ENCODE measurements at regions not wholly inside any gene's neighbourhood (a gene's known extent, or its start where the extent isn't known, plus 50 kb on each side); places are given as distances from the start of the nearest gene placed in this dataset.

DNA sequence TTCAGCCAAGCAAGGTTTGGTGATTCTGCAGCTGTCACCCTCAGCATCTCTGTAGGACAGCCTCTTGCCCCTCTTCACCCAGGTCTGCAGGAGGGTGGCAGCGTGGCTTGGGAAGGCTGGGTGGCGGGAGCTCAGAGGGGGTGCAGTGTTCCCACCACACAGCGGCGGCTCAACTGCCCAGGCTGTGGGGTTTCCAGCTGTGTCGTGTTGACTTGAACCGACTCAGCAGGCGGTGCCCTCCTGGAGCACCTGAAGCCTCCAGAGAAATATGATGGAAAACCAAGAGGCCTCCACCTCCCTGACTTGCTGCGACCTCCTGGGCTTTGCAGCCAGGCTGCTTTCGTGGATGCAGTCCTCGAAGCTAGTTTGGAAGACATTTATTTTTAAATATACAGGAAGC is 68.0 kb upstream of the KLF6 start:
- DNase-seq: no peak

GRCh38 chr10:3852147-3852904 is 67.3 kb upstream of the KLF6 start:
- DNase-seq: no peak

DNA sequence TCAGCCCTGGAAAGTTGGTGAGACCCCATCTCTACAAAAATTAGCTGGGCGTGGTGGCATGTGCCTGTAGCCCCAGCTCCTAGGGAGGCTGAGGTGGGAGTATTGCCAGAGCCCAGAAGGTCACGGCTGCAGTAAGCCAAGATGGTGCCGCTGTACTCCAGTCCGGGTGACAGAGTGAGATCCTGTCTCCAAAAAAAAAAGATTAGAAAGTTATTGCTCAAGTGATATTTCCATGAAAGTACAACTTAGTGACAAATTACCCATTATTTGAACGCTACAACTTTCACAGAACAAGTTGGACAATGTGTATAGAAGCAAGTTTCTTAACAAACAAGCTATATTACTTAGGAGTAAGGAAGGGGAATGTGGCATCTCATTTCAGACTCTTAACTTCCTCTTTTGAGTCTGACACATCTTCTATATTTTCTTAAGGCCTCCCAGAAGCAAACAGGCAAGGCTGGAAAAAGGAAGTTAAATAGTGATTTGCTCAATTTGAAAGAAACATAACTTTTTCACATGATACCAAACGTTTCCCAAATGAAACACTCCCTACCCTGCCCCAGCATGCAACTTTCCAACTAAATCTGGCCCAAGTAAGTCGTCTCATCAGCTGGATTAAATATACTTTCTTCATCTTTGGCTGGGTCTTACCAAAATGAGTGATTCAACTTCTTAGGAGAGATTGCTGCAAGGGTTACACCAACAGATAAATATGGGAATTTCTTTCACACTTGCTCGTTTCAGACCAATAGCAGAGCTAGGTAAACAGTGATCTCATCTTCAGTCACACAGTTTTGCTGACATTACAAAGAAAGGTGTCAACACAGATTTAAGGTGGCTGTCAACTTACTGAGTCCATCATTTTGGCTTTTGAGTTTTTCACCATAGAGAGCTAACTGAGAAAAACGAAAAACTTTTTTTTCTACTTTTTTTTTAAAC is 66.3 kb upstream of the KLF6 start:
- peak; percentile 59 for DNase-seq

DNA sequence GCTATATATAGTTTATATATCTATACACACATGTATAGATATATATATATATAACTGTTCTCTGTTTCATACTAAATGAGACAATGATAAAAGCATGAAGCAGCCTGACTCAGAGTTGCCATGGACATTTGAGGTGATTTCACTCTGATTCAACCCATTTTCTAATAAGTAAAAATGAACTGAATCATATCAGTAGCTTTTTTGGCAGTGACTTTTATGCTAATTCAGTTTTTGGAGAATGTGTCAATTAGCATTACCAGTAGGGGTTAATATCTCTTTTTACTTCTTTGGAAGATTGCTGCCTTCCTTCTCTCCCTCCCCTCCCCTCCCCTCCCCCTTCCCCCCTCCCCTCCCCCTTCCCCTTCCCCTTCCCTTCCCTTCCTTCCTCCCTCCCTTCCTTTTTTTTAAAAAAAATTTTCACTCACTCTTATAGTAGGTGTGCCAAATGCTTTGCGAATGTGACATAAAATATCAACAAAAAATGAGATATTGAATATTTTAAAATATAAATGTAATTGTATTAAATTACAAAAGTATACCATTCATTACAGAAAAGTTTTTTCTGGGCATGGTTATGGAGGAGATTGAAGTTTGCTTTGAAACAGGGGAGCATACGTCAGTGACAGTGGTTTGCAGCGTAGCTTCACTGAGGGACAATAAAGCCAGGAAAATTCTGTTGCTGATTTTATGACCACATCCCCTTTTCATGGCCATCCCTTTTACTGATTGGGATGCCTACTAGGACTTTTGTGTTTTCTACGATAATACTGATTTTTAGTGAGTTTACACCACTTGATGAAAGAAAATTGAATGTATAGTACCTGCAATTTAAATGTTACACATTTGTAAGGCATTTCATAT is 64.0 kb upstream of the KLF6 start:
- DNase-seq: no peak

DNA sequence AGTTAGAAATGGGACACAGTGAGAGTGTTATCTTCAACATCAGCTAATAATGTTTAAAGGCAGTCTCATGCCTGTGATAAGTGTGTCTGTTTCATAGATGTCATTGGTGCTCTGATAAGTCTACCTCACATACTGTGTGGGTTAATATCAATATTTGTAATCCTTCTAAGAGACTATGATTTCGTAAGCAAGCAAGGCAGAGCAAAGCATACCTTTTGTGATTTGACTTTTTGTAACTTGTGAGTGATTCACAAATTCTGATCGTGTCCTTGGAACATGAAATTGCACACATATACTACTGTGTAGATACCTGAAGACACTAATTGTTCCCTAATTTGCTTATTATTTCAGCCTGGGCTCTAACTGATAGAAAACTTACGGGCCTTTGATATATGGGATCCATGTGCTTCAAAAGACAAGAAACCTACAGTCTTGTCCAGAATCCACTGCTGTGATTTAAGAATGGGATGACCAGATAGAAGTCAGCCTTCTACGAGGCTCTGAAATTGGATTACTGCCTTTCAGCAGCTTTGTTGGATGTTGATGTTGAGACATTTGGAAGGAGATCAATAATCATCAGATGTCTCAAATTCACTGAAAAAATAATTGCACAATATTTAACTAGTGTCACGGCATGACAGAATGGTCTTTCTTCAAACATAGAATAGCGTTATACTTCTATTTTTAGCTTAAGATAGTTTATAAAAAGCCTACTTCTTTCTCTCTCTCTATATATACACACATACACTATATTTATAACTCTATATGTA is 63.2 kb upstream of the KLF6 start:
- DNase-seq: no peak

DNA sequence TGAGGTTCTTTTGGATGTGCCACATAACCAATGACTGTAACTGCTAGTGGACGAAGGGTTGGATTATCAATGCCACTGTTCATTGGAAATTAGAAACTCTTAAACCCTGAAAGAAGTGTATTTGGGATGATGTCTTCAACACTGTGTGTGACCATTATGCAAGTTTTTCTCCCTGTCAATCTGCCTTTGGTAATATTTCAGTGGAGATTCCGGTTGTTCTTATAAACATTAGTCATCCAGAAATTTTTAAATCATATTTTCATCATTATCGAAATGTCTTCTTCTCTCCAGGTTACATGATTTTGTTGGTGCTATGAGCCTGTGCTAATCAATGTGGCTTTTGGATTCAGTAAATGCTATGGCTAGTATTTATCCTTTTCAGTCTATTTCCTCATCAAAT is 61.7 kb upstream of the KLF6 start:
- no peak for DNase-seq

DNA sequence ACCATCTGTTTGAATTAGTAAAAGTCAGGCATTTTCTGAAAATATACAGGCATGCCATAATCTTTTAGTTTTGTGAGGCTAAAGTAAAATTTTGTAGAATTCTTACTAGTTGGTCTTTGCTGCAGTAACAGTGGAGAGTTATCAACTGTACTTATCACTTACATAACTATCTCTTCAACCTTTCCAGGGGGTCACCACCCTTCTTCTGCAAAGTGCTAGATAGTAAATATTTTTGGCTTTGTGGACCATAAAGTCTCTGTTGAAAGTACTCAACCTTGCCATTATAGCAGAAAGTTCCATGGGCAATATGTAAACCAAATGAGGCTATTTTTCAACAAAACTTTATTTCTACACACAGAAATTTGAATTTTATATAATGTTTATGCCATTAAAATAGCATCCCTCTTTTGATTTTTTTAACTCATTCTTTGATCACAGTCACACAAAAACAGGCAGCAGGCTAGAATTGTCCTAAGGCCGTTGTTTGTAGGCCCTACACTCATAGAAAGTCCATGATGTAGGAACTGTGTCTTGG is 59.5 kb upstream of the KLF6 start:
- DNase-seq: no peak

- no peak for DNase-seq
These were observed 53.7 kb upstream of the KLF6 start for GRCh38 chr10:3838460-3839437.

- DNase-seq: no peak
These were observed 52.8 kb upstream of the KLF6 start for GRCh38 chr10:3837647-3838459.

GRCh38 chr10:3836222-3836820 is 51.3 kb upstream of the KLF6 start:
- DNase-seq: no peak

GRCh38 chr10:3835770-3836169 is 50.8 kb upstream of the KLF6 start:
- no peak for DNase-seq

DNA sequence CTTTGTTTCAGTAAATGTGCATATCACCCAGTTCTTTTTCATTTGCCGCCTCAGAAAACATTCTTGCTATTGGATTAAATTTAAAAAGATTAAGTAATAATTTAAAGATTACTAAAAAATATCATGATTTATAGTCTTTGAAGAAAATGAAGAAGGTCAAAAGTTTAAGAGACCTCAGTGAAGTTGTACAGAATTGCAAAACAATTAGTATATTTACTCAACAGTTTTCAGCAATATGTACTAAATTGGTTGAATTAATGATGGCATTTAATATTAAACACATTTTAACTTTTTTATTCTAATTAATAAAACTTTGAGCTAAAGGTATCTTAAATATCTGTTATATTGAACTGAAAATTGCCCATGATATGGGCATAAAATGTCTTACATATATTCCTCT is 49.9 kb upstream of the KLF6 start:
- DNase-seq: no peak
